ENCODE measurements at regions not wholly inside any gene's neighbourhood (a gene's known extent, or its start where the extent isn't known, plus 50 kb on each side); places are given as distances from the start of the nearest gene placed in this dataset.

DNA sequence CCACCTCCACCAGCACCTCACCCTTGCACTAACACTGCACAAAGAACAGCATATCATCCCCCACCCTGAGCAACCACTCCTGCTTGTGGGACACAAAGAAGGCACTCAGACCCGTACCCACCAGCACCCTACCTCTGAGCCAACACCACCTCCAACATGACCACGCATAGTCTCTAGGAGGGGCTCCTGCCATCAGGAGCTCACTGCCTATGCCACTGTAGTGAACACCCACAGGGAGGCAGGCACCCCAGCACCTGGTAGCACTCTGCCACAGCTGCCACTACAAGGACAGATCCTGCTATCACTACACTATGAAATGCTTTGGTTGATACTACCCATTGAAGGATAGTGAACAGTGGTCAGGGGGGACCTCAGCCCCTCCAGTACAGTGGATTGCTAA is 395.6 kb upstream of the GRAMD2B start:
- TF ChIP-seq, protein P1, sequence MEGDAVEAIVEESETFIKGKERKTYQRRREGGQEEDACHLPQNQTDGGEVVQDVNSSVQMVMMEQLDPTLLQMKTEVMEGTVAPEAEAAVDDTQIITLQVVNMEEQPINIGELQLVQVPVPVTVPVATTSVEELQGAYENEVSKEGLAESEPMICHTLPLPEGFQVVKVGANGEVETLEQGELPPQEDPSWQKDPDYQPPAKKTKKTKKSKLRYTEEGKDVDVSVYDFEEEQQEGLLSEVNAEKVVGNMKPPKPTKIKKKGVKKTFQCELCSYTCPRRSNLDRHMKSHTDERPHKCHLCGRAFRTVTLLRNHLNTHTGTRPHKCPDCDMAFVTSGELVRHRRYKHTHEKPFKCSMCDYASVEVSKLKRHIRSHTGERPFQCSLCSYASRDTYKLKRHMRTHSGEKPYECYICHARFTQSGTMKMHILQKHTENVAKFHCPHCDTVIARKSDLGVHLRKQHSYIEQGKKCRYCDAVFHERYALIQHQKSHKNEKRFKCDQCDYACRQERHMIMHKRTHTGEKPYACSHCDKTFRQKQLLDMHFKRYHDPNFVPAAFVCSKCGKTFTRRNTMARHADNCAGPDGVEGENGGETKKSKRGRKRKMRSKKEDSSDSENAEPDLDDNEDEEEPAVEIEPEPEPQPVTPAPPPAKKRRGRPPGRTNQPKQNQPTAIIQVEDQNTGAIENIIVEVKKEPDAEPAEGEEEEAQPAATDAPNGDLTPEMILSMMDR (conservative IDR thresholded peaks at IDR 0.05; ENCODE audit: low read length), result no peak
- no peak for TF ChIP-seq EZH2phosphoT487 (IDR thresholded peaks at IDR 0.05; ENCODE audit: borderline replicate concordance, low read depth, low read length)
